SU-DHL-6 (cell line): ENCODE measurements at regions not wholly inside any gene's neighbourhood (a gene's known extent, or its start where the extent isn't known, plus 50 kb on each side); places are given as distances from the start of the nearest gene placed in this dataset.

ENCODE experiments used
- CTCF ChIP-seq: fragments of 200-600 bp; sonication (generic); IDR thresholded peaks from one replicate; pipeline ENCODE4 v1.5.1; 2017; ENCODE audit warnings: antibody characterized with exemption, mild to moderate bottlenecking, low read length, moderate library complexity; ENCODE audit not compliant: insufficient read depth, poor library complexity, severe bottlenecking
- EZH2phosphoT487 ChIP-seq: fragments of 200-600 bp; sonication (generic), shearing (Covaris generic); conservative IDR thresholded peaks from 2 replicates; pipeline ENCODE4 v1.6.1; 2018; ENCODE audit warnings: mild to moderate bottlenecking, antibody characterized with exemption, low read length, moderate library complexity, mixed read lengths

GRCh38 chrX:110511238-110511637 lies 152.6 kb downstream of the RTL9 start:
- TF ChIP-seq CTCF (no peak), EZH2phosphoT487 (no peak)
